HL-60 (cell line): ENCODE measurements at regions not wholly inside any gene's neighbourhood (a gene's known extent, or its start where the extent isn't known, plus 50 kb on each side); places are given as distances from the start of the nearest gene placed in this dataset.

Experiments
- DNase-seq, 2 experiments: peaks; one replicate each; pipeline ENCODE4 v3.0.0-alpha.2; 2010 to 2020; ENCODE audit warnings: low read depth in 1 of 2, low spot score in 1 of 2
- H3K27ac ChIP-seq: fragments of 250-450 bp; sonication (Bioruptor Pico); replicated peaks from 2 replicates; pipeline ENCODE4 v1.5.1; 2020; ENCODE audit warnings: mild to moderate bottlenecking, moderate library complexity
- H3K27me3 ChIP-seq: fragments of 250-450 bp; sonication (Bioruptor Pico); 2 replicates; pipeline ENCODE4 v1.5.1; 2021; ENCODE audit warnings: mild to moderate bottlenecking, moderate library complexity; ENCODE audit not compliant: insufficient read depth, poor library complexity, severe bottlenecking
- H3K4me3 ChIP-seq: replicated peaks from 2 replicates; pipeline ENCODE4 v1.5.1; 2011; ENCODE audit warnings: mild to moderate bottlenecking, control low read depth, low read length; ENCODE audit not compliant: insufficient read depth
- GABPA ChIP-seq: IDR thresholded peaks from 2 replicates; pipeline ENCODE4 v1.6.1; 2012; ENCODE audit warnings: low read depth
- POLR2AphosphoS5 ChIP-seq: IDR thresholded peaks from 2 replicates; pipeline ENCODE4 v1.6.1; 2012; ENCODE audit warnings: low read depth
- SPI1 ChIP-seq: IDR thresholded peaks from 2 replicates; pipeline ENCODE4 v1.6.1; 2012; ENCODE audit warnings: low read depth, mild to moderate bottlenecking, borderline replicate concordance
- TF ChIP-seq, protein P1 (sequence below): IDR thresholded peaks from one replicate; pipeline ENCODE4 v1.5.1; 2011; ENCODE audit warnings: low read length, control low read depth, inconsistent platforms; ENCODE audit not compliant: insufficient read depth
- TF ChIP-seq, protein P2 (sequence below): IDR thresholded peaks from 2 replicates; pipeline ENCODE4 v1.6.1; 2012; ENCODE audit warnings: low read depth; ENCODE audit not compliant: insufficient replicate concordance

DNA sequence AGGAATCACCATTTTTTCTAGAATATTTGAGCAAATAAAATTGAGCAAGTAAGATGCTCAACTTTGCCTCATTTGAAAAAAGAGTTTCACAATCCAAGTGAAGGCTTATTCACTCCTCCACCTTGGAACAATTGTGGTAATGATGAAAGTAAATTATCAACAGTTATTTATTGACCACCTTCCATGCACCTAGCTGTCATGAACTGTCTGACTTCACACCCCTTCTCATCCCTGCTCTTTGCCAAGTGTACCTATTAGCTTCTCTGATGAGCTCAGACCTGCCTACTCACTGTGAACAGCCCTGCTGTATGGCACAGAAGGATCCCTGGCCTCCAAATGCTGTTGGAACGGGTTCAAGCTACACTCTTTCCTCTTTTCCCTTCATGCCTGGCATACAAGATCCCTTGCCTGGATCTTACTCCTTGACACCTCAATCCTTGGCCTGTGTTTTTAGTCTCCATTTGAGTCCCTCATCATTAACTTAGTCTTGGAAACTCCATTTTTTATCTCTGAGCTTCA lies 99.0 kb upstream of the PREP start:
- H3K27ac ChIP-seq = no peak overlapping the region
- DNase-seq = no peak
- no peak overlapping the region for H3K4me3 ChIP-seq
- H3K27me3 ChIP-seq = no peaks in the 10 kb centered on the region
- no peak for TF ChIP-seq SPI1
- TF ChIP-seq, protein P1, sequence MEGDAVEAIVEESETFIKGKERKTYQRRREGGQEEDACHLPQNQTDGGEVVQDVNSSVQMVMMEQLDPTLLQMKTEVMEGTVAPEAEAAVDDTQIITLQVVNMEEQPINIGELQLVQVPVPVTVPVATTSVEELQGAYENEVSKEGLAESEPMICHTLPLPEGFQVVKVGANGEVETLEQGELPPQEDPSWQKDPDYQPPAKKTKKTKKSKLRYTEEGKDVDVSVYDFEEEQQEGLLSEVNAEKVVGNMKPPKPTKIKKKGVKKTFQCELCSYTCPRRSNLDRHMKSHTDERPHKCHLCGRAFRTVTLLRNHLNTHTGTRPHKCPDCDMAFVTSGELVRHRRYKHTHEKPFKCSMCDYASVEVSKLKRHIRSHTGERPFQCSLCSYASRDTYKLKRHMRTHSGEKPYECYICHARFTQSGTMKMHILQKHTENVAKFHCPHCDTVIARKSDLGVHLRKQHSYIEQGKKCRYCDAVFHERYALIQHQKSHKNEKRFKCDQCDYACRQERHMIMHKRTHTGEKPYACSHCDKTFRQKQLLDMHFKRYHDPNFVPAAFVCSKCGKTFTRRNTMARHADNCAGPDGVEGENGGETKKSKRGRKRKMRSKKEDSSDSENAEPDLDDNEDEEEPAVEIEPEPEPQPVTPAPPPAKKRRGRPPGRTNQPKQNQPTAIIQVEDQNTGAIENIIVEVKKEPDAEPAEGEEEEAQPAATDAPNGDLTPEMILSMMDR = no peak
- no peak for TF ChIP-seq POLR2AphosphoS5
- TF ChIP-seq, protein P2, sequence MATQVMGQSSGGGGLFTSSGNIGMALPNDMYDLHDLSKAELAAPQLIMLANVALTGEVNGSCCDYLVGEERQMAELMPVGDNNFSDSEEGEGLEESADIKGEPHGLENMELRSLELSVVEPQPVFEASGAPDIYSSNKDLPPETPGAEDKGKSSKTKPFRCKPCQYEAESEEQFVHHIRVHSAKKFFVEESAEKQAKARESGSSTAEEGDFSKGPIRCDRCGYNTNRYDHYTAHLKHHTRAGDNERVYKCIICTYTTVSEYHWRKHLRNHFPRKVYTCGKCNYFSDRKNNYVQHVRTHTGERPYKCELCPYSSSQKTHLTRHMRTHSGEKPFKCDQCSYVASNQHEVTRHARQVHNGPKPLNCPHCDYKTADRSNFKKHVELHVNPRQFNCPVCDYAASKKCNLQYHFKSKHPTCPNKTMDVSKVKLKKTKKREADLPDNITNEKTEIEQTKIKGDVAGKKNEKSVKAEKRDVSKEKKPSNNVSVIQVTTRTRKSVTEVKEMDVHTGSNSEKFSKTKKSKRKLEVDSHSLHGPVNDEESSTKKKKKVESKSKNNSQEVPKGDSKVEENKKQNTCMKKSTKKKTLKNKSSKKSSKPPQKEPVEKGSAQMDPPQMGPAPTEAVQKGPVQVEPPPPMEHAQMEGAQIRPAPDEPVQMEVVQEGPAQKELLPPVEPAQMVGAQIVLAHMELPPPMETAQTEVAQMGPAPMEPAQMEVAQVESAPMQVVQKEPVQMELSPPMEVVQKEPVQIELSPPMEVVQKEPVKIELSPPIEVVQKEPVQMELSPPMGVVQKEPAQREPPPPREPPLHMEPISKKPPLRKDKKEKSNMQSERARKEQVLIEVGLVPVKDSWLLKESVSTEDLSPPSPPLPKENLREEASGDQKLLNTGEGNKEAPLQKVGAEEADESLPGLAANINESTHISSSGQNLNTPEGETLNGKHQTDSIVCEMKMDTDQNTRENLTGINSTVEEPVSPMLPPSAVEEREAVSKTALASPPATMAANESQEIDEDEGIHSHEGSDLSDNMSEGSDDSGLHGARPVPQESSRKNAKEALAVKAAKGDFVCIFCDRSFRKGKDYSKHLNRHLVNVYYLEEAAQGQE = no peak
- TF ChIP-seq GABPA = no peak

DNA sequence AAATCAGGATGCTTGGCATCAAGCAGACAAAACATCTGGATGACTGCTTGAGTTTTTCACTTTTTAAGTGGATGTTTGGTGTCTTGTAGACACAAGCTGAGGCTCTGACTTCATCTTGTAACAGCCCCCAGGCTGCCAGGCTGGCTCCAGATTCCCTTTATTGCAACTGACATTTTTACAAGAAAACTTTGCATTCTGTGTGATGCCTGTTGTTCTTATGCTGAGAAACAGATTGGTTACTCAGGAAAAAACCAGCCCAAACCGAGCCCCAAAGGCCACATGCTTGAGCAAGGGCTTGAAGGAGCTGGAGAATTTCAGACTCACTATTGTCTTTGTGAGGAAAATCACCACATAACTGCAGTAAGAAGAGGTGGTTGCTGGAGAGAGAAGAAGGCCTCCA lies 98.4 kb upstream of the PREP start:
- H3K27me3 ChIP-seq = no peaks in the 10 kb centered on the region
- H3K4me3 ChIP-seq = no peak overlapping the region
- no peak for DNase-seq
- H3K27ac ChIP-seq = no peak overlapping the region
- TF ChIP-seq, protein P1 = no peak
- TF ChIP-seq, protein P2 = no peak
- TF ChIP-seq SPI1 (no peak), POLR2AphosphoS5 (no peak), GABPA (no peak)

DNA sequence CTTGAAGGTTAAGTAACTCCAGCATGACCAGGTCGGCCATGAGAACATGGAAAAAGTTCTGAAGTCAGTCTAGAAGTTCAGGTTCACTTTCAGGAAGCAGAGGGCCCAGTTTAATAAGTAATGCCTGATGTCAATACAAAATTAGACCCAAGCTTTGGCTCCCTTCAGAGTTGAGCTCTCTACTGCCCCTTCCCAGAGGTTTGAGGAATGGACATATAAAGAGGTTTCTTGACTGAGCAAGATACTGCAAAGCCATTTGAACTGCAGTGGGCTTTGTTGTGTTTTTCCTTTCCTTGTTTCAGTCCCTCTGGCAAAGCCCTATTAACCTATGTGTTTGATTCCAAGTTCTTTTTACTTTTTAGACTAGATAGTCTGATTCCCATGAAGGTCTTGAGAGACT lies 97.8 kb upstream of the PREP start:
- no peak overlapping the region for H3K27ac ChIP-seq
- no peaks in the 10 kb centered on the region for H3K27me3 ChIP-seq
- no peak overlapping the region for H3K4me3 ChIP-seq
- no peak for DNase-seq
- TF ChIP-seq GABPA = no peak
- TF ChIP-seq, protein P1 = no peak
- TF ChIP-seq, protein P2 = no peak
- TF ChIP-seq POLR2AphosphoS5 = no peak
- no peak for TF ChIP-seq SPI1
